ENCODE measurements at regions not wholly inside any gene's neighbourhood (a gene's known extent, or its start where the extent isn't known, plus 50 kb on each side); places are given as distances from the start of the nearest gene placed in this dataset.
A peak's percentile ranks its signal among the peaks of the same experiment; 100 is the strongest.

DNA sequence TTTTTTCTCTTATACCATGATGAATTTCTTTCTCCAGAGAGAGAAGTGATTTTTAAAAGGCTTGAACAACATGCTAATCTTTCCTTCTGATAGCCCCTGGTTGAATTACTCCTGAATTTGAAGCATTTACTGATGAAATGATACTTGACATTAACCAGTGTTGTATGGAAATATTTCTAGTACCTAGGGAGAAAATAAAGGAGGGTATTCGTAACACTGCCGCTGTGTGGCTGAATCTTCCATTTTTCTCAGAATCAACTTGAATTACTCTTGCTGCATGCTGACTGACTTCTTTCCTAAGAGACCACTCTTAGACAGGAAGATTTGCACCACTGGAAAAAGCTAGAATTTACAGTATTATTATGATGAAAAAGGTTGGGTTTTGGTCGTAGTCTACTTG lies 118.3 kb downstream of the FAT3 start:
- WGBS (ENCODE audit: missing lambda C conversion rate): 68% methylated on average over 3 of the region's 3 CpGs
- ATAC-seq (no peak), DNase-seq (ENCODE audit: low read depth in 1 of 2, low spot score in 1 of 2) (no peak), FAIRE-seq (peak; percentile 63)
- no peak overlapping the region for H3K4me3 ChIP-seq
- POLR2A ChIA-PET: no interaction called here
- TF ChIP-seq ZSCAN20 (CRISPR knock-in tag; IDR thresholded peaks at IDR 0.05) (no peak), TP53 (CRISPR knock-in tag; IDR thresholded peaks at IDR 0.05) (no peak), SMC3 (IDR thresholded peaks at IDR 0.05) (no peak), FOXS1 (CRISPR knock-in tag; IDR thresholded peaks at IDR 0.05) (no peak), MAFK (IDR thresholded peaks at IDR 0.05; ENCODE audit: partially characterized antibody) (no peak), MAZ (IDR thresholded peaks at IDR 0.05; ENCODE audit: borderline replicate concordance, low read depth, low read length) (no peak), EHMT2 (IDR thresholded peaks at IDR 0.05; ENCODE audit: low read depth) (no peak), CEBPB (IDR thresholded peaks at IDR 0.05) (no peak), KDM1A (IDR thresholded peaks at IDR 0.05; ENCODE audit: low read depth) (no peak), NR3C1 (IDR thresholded peaks at IDR 0.05) (no peak), HOXB13 (CRISPR knock-in tag; IDR thresholded peaks at IDR 0.05; ENCODE audit: low read depth) (no peak), KDM5A (IDR thresholded peaks at IDR 0.05) (no peak), JUN (IDR thresholded peaks at IDR 0.05) (no peak), CHD2 (IDR thresholded peaks at IDR 0.05; ENCODE audit: low read length, partially characterized antibody) (no peak)
- TF ChIP-seq, protein P1, sequence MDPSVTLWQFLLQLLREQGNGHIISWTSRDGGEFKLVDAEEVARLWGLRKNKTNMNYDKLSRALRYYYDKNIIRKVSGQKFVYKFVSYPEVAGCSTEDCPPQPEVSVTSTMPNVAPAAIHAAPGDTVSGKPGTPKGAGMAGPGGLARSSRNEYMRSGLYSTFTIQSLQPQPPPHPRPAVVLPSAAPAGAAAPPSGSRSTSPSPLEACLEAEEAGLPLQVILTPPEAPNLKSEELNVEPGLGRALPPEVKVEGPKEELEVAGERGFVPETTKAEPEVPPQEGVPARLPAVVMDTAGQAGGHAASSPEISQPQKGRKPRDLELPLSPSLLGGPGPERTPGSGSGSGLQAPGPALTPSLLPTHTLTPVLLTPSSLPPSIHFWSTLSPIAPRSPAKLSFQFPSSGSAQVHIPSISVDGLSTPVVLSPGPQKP (IDR thresholded peaks at IDR 0.05; ENCODE audit: low read depth, low read length): no peak
- H3K4me2 ChIP-seq: no peak overlapping the region
- CTCF ChIA-PET: no interaction called here
- H3K27ac ChIP-seq: no peak overlapping the region
- H3K9me3 ChIP-seq: no peaks in the 10 kb centered on the region
- H3K4me1 ChIP-seq: no peaks in the 10 kb centered on the region

DNA sequence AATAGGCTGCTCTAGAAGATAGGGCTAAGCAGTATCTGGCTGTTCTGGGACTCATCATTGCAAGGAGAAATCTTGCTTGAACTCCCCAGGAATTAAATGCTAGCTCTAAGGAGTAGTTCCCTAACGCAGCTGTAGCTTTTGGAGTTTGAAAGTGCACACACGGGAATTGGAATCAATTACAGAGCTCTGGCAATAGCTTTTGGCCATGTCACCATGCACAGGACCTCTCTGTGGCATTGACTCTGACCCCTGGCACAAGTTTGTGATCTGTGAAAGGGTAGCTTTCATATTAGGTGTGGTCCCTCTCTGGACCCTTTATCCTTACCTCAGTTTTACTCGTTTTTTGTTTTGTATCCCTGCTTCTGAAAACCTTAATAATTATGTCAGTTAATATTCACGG lies 121.6 kb downstream of the FAT3 start:
- H3K4me3 ChIP-seq: no peak overlapping the region
- no peak overlapping the region for H3K4me2 ChIP-seq
- no peaks in the 10 kb centered on the region for H3K4me1 ChIP-seq
- CTCF ChIA-PET: interaction anchor here (0.9 kb wide), 1 partner anchor 18 kb away, joined by 3 read pairs; no protein-coding TSS in a partner anchor
- no peaks in the 10 kb centered on the region for H3K9me3 ChIP-seq
- TF ChIP-seq, protein P2, sequence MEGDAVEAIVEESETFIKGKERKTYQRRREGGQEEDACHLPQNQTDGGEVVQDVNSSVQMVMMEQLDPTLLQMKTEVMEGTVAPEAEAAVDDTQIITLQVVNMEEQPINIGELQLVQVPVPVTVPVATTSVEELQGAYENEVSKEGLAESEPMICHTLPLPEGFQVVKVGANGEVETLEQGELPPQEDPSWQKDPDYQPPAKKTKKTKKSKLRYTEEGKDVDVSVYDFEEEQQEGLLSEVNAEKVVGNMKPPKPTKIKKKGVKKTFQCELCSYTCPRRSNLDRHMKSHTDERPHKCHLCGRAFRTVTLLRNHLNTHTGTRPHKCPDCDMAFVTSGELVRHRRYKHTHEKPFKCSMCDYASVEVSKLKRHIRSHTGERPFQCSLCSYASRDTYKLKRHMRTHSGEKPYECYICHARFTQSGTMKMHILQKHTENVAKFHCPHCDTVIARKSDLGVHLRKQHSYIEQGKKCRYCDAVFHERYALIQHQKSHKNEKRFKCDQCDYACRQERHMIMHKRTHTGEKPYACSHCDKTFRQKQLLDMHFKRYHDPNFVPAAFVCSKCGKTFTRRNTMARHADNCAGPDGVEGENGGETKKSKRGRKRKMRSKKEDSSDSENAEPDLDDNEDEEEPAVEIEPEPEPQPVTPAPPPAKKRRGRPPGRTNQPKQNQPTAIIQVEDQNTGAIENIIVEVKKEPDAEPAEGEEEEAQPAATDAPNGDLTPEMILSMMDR (IDR thresholded peaks at IDR 0.05): no peak
- TF ChIP-seq KDM5A (IDR thresholded peaks at IDR 0.05): no peak
- no peak for TF ChIP-seq RFX5 (IDR thresholded peaks at IDR 0.05)
- no peak for TF ChIP-seq RNF2 (IDR thresholded peaks at IDR 0.05; ENCODE audit: borderline replicate concordance, low read depth)
- TF ChIP-seq, protein P3, sequence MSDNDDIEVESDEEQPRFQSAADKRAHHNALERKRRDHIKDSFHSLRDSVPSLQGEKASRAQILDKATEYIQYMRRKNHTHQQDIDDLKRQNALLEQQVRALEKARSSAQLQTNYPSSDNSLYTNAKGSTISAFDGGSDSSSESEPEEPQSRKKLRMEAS (IDR thresholded peaks at IDR 0.05): no peak
- no peak for TF ChIP-seq RCOR1 (IDR thresholded peaks at IDR 0.05; ENCODE audit: low read depth, low read length)
- no peak for TF ChIP-seq SMC3 (IDR thresholded peaks at IDR 0.05)
- TF ChIP-seq, protein P4, sequence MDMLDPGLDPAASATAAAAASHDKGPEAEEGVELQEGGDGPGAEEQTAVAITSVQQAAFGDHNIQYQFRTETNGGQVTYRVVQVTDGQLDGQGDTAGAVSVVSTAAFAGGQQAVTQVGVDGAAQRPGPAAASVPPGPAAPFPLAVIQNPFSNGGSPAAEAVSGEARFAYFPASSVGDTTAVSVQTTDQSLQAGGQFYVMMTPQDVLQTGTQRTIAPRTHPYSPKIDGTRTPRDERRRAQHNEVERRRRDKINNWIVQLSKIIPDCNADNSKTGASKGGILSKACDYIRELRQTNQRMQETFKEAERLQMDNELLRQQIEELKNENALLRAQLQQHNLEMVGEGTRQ (IDR thresholded peaks at IDR 0.05): no peak
- no peak for TF ChIP-seq SREBF2 (IDR thresholded peaks at IDR 0.05)
- no peak for TF ChIP-seq BHLHE40 (IDR thresholded peaks at IDR 0.05; ENCODE audit: low read depth, low read length)
- TF ChIP-seq, protein P5, sequence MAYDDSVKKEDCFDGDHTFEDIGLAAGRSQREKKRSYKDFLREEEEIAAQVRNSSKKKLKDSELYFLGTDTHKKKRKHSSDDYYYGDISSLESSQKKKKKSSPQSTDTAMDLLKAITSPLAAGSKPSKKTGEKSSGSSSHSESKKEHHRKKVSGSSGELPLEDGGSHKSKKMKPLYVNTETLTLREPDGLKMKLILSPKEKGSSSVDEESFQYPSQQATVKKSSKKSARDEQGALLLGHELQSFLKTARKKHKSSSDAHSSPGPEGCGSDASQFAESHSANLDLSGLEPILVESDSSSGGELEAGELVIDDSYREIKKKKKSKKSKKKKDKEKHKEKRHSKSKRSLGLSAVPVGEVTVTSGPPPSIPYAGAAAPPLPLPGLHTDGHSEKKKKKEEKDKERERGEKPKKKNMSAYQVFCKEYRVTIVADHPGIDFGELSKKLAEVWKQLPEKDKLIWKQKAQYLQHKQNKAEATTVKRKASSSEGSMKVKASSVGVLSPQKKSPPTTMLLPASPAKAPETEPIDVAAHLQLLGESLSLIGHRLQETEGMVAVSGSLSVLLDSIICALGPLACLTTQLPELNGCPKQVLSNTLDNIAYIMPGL (CRISPR knock-in tag; IDR thresholded peaks at IDR 0.05; ENCODE audit: borderline replicate concordance): no peak
- no peak for TF ChIP-seq ESRRA (IDR thresholded peaks at IDR 0.05; ENCODE audit: borderline replicate concordance, low read length)
- TF ChIP-seq RAD21 (conservative IDR thresholded peaks at IDR 0.05 in 1 of 2, IDR thresholded peaks at IDR 0.05 in 1 of 2): no peak
- no peak for TF ChIP-seq TP53 (CRISPR knock-in tag; IDR thresholded peaks at IDR 0.05)
- no peak for TF ChIP-seq JUN (IDR thresholded peaks at IDR 0.05)
- no peak for TF ChIP-seq POLR2A (IDR thresholded peaks at IDR 0.05; ENCODE audit: low read length)
- TF ChIP-seq EHMT2 (IDR thresholded peaks at IDR 0.05; ENCODE audit: low read depth): no peak
- no peak for TF ChIP-seq FOSB (CRISPR knock-in tag; IDR thresholded peaks at IDR 0.05)
- POLR2A ChIA-PET: no interaction called here
- WGBS (ENCODE audit: missing lambda C conversion rate): 63% methylated on average over 4 of the region's 4 CpGs
- no peak for ATAC-seq
- FAIRE-seq: no peak
- DNase-seq (ENCODE audit: low read depth in 1 of 2, low spot score in 1 of 2): no peak
- H3K27ac ChIP-seq: no peak overlapping the region
